Natural killer cell (primary cell): ENCODE measurements at regions not wholly inside any gene's neighbourhood (a gene's known extent, or its start where the extent isn't known, plus 50 kb on each side); places are given as distances from the start of the nearest gene placed in this dataset.

Experiments
- ATAC-seq, 3 donors: fragments of 150-1000 bp in 2 of 3; fragments of 200-7000 bp in 1 of 3; cut with Tn5 transposase; 1 replicate in 1 of 3; 2 replicates in 2 of 3; pipeline ENCODE4 v1.10.0; 2021; ENCODE audit warnings: mild to moderate bottlenecking in 2 of 3, moderate library complexity in 2 of 3
- DNase-seq, 2 donors: peaks; one replicate each; pipeline versions ENCODE4 v3.0.0 to v3.0.0-alpha.2; 2013 to 2021; ENCODE audit warnings: mixed read lengths in 1 of 2
- H3K27ac ChIP-seq: one replicate; pipeline ENCODE4 v1.5.1; 2013; ENCODE audit warnings: mild to moderate bottlenecking, low read length
- H3K27me3 ChIP-seq: one replicate; pipeline ENCODE4 v1.6.1; 2013; ENCODE audit warnings: low read length; ENCODE audit not compliant: control insufficient read depth, insufficient read depth
- H3K36me3 ChIP-seq: one replicate; pipeline ENCODE4 v1.6.1; 2013; ENCODE audit warnings: low read length; ENCODE audit not compliant: control insufficient read depth, insufficient read depth
- H3K4me1 ChIP-seq: one replicate; pipeline ENCODE4 v1.6.1; 2013; ENCODE audit warnings: low read length; ENCODE audit not compliant: control insufficient read depth, insufficient read depth
- H3K4me3 ChIP-seq: one replicate; pipeline ENCODE4 v1.5.1; 2013; ENCODE audit warnings: low read length
- H3K9me3 ChIP-seq: one replicate; pipeline ENCODE4 v1.6.1; 2013; ENCODE audit warnings: low read length; ENCODE audit not compliant: control insufficient read depth, insufficient read depth
- H3K27ac Mint-ChIP-seq, 2 donors: one replicate each; pipeline ENCODE4 v1.8.0; 2022; ENCODE audit warnings: mild to moderate bottlenecking in 2 of 2, mixed read lengths in 2 of 2, moderate library complexity in 1 of 2
- H3K27me3 Mint-ChIP-seq, 2 donors: one replicate each; pipeline ENCODE4 v1.8.0; 2022; ENCODE audit warnings: low read depth in 2 of 2, mixed read lengths in 2 of 2
- H3K36me3 Mint-ChIP-seq: one replicate; pipeline ENCODE4 v1.8.0; 2022; ENCODE audit warnings: mixed read lengths
- H3K4me1 Mint-ChIP-seq, 2 donors: one replicate each; pipeline ENCODE4 v1.8.0; 2022; ENCODE audit warnings: mixed read lengths in 2 of 2
- H3K4me3 Mint-ChIP-seq: one replicate; pipeline ENCODE4 v1.8.0; 2022; ENCODE audit warnings: mild to moderate bottlenecking, moderate library complexity, mixed read lengths
- H3K9me3 Mint-ChIP-seq, 2 donors: one replicate each; pipeline ENCODE4 v1.8.0; 2022; ENCODE audit warnings: mixed read lengths in 2 of 2
- CTCF ChIP-seq: fragments of 200-600 bp; IDR thresholded peaks from one replicate; pipeline ENCODE4 v1.8.0; 2022; ENCODE audit warnings: antibody characterized with exemption
- WGBS: methylation state at CpG from one replicate; pipeline ENCODE4 v1.1.7; 2013; ENCODE audit warnings: missing lambda C conversion rate; ENCODE audit not compliant: insufficient coverage; 5-methylcytosine and 5-hydroxymethylcytosine counted together
- intact Hi-C: fragments of 100-400 bp; cut with micrococcal nuclease; formaldehyde crosslinking; loops from one replicate; pipeline ENCODE4 v1.14.2; 2022

DNA sequence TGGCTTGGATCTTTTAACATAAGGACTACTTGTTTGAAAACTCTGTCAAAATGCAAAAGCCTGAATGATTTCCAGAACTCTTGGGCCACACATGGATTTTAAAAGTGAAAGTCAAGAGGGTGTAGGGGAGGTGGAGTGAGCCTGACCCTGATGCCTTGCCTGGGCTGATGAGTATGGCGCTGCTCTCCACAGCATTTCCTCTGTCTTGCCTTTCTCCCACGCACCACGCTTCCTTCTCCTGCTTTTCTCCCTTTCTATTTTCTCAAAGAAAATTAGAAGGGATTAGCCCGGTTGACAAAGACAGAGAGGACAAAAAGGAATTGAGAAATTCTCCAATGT lies 207.0 kb upstream of the CCDC68 start:
- H3K9me3 ChIP-seq: no peaks in the 10 kb centered on the region
- DNase-seq: no peak

DNA sequence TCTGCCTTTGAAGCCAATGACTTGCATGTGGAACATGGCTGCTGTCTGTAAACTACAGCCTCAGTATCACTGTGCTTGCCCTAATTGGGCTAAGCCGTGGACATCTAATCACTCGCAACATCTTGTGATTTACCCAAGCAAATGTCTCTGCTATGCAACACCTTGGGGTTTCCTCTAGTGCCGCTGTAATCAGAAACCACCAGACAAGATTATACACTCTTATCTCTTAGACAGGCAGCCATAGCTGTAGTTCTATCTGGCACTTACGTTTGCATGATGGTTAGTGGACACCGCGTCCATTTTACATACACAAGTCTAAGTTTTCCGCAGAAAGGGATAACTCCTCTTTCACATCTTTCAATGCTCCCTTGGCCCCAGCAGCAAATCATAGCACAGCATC lies 204.3 kb upstream of the CCDC68 start:
- WGBS: 93% methylated on average over 7 of the region's 7 CpGs
- Mint-ChIP-seq H3K9me3 (no peaks in the 10 kb centered on the region), H3K4me3 (no peak overlapping the region), H3K27ac (no peak overlapping the region), H3K27me3 (no peaks in the 10 kb centered on the region), H3K4me1 (no peaks in the 10 kb centered on the region), H3K36me3 (no peaks in the 10 kb centered on the region)
- no peak overlapping the region for H3K27ac ChIP-seq
- H3K4me3 ChIP-seq: no peak overlapping the region
- H3K9me3 ChIP-seq: no peaks in the 10 kb centered on the region
- no peaks in the 10 kb centered on the region for H3K27me3 ChIP-seq
- H3K36me3 ChIP-seq: no peaks in the 10 kb centered on the region
- no peak for TF ChIP-seq CTCF
- peak in 1 of 3 donors; percentile 72 for ATAC-seq
- DNase-seq: no peak
- no peaks in the 10 kb centered on the region for H3K4me1 ChIP-seq
- intact Hi-C loops: no loop called here

More for the DNA sequence above, 207.0 kb upstream of the CCDC68 start:
- H3K4me3 ChIP-seq: no peak overlapping the region
- H3K4me1 Mint-ChIP-seq: no peaks in the 10 kb centered on the region
- H3K27me3 ChIP-seq: no peaks in the 10 kb centered on the region
- H3K4me3 Mint-ChIP-seq: no peak overlapping the region
- no peak overlapping the region for H3K27ac Mint-ChIP-seq
- ATAC-seq: no peak
- no peaks in the 10 kb centered on the region for H3K36me3 ChIP-seq
- no peaks in the 10 kb centered on the region for H3K36me3 Mint-ChIP-seq
- no peaks in the 10 kb centered on the region for H3K27me3 Mint-ChIP-seq
- peaks cover 0 to 1% of the 10 kb centered on the region in 2 donors for H3K9me3 Mint-ChIP-seq
- H3K4me1 ChIP-seq: no peaks in the 10 kb centered on the region
- TF ChIP-seq CTCF: no peak
- WGBS: 79% methylated on average over 3 of the region's 4 CpGs
- intact Hi-C loops: no loop called here
- H3K27ac ChIP-seq: no peak overlapping the region

GRCh38 chr18:55161916-55162315 lies 202.7 kb upstream of the CCDC68 start:
- Histone ChIP-seq H3K4me1 (no peaks in the 10 kb centered on the region), H3K27ac (no peak overlapping the region), H3K4me3 (no peak overlapping the region), H3K27me3 (no peaks in the 10 kb centered on the region), H3K9me3 (no peaks in the 10 kb centered on the region), H3K36me3 (no peaks in the 10 kb centered on the region)
- Mint-ChIP-seq H3K27ac (no peak overlapping the region), H3K4me1 (no peaks in the 10 kb centered on the region), H3K36me3 (no peaks in the 10 kb centered on the region), H3K27me3 (no peaks in the 10 kb centered on the region), H3K9me3 (no peaks in the 10 kb centered on the region), H3K4me3 (no peak overlapping the region)
- no peak for DNase-seq
- TF ChIP-seq CTCF: no peak
- ATAC-seq: no peak
- intact Hi-C loops: no loop called here
- 97% methylated on average over 4 of the region's 4 CpGs for WGBS

DNA sequence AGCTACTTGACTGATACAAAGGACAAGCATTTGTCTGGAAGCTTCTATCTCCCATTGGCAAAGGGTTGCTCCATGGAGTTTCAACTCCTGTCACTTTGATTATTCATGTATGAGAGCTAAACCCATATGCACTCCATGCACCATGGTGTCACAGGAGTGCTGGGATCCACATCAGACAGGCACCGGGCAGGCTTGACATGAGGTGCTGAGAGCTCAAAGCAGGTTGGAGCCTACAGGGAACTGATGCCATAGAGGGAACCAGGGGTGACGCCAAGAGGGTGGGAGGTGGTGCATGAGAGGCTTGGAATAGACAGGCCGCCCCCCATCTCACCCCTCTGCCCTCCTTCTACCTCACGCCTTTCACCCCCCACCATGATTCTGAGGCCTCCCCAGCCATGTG lies 199.8 kb upstream of the CCDC68 start:
- Mint-ChIP-seq H3K9me3 (no peaks in the 10 kb centered on the region), H3K4me3 (no peak overlapping the region), H3K4me1 (no peaks in the 10 kb centered on the region), H3K36me3 (no peaks in the 10 kb centered on the region), H3K27ac (no peak overlapping the region), H3K27me3 (no peaks in the 10 kb centered on the region)
- H3K9me3 ChIP-seq: no peaks in the 10 kb centered on the region
- ATAC-seq (no peak), DNase-seq (no peak)
- H3K4me1 ChIP-seq: no peaks in the 10 kb centered on the region
- H3K36me3 ChIP-seq: no peaks in the 10 kb centered on the region
- no peaks in the 10 kb centered on the region for H3K27me3 ChIP-seq
- intact Hi-C loops: no loop called here
- H3K27ac ChIP-seq: no peak overlapping the region
- 98% methylated on average over 4 of the region's 4 CpGs for WGBS
- H3K4me3 ChIP-seq: no peak overlapping the region
- no peak for TF ChIP-seq CTCF
